Keratinocyte (primary cell): ENCODE measurements at regions not wholly inside any gene's neighbourhood (a gene's known extent, or its start where the extent isn't known, plus 50 kb on each side); places are given as distances from the start of the nearest gene placed in this dataset.

Source experiments
- DNase-seq: peaks from one replicate; pipeline ENCODE4 v3.0.0-alpha.2; 2011; ENCODE audit warnings: low read depth, missing footprints, low spot score
- FAIRE-seq: peaks from 2 replicates; lab custom pipeline; 2011; peaks lifted over from hg19 to GRCh38; lab: Jason Lieb, UNC
- H2AFZ ChIP-seq: 2 replicates; pipeline ENCODE4 v1.6.0; 2012; ENCODE audit warnings: low read length, control low read depth, inconsistent platforms; ENCODE audit not compliant: control insufficient read depth
- H3K27ac ChIP-seq: 2 replicates; pipeline ENCODE4 v1.5.1; 2011; ENCODE audit warnings: low read length; ENCODE audit not compliant: control insufficient read depth, insufficient read depth
- H3K27me3 ChIP-seq: 3 replicates; pipeline ENCODE4 v1.6.0; 2011; ENCODE audit warnings: low read length; ENCODE audit not compliant: control insufficient read depth, insufficient read depth; ENCODE audit errors: extremely low read depth
- H3K36me3 ChIP-seq, 2 experiments: 2 replicates in 1 of 2; 3 replicates in 1 of 2; pipeline ENCODE4 v1.5.1; 2011; ENCODE audit warnings: low read length in 2 of 2, mild to moderate bottlenecking in 1 of 2; ENCODE audit not compliant: control insufficient read depth in 2 of 2, insufficient read depth in 2 of 2; ENCODE audit errors: extremely low read depth in 1 of 2
- H3K4me1 ChIP-seq: 3 replicates; pipeline ENCODE4 v1.5.1; 2011; ENCODE audit warnings: low read length; ENCODE audit not compliant: control insufficient read depth, insufficient read depth; ENCODE audit errors: extremely low read depth
- H3K4me2 ChIP-seq: 3 replicates; pipeline ENCODE4 v1.6.0; 2011; ENCODE audit warnings: low read depth, low read length; ENCODE audit not compliant: control insufficient read depth, insufficient read depth; ENCODE audit errors: extremely low read depth
- H3K4me3 ChIP-seq, 3 experiments: fragments of 200-600 bp in 1 of 3; sonication (generic) in 1 of 3; 2 replicates in 2 of 3; 3 replicates in 1 of 3; pipeline ENCODE4 v1.5.1; 2011 to 2016; ENCODE audit warnings: low read length in 3 of 3, mild to moderate bottlenecking in 3 of 3, control low read depth in 2 of 3, inconsistent platforms in 1 of 3, low read depth in 1 of 3, mixed read lengths in 1 of 3, mixed run types in 1 of 3, moderate library complexity in 1 of 3; ENCODE audit not compliant: control insufficient read depth in 2 of 3, insufficient read depth in 2 of 3; ENCODE audit errors: extremely low read depth in 1 of 3
- H3K79me2 ChIP-seq: 2 replicates; pipeline ENCODE4 v1.6.0; 2012; ENCODE audit warnings: low read length; ENCODE audit not compliant: control insufficient read depth, insufficient read depth
- H3K9ac ChIP-seq: 3 replicates; pipeline ENCODE4 v1.6.0; 2011; ENCODE audit warnings: low read length; ENCODE audit not compliant: control insufficient read depth, insufficient read depth; ENCODE audit errors: extremely low read depth
- H3K9me1 ChIP-seq: 3 replicates; pipeline ENCODE4 v1.6.0; 2011; ENCODE audit warnings: low read length; ENCODE audit not compliant: control insufficient read depth, insufficient read depth; ENCODE audit errors: extremely low read depth
- H3K9me3 ChIP-seq: 2 replicates; pipeline ENCODE4 v1.5.1; 2012; ENCODE audit warnings: low read depth, low read length; ENCODE audit not compliant: control insufficient read depth
- H4K20me1 ChIP-seq: 3 replicates; pipeline ENCODE4 v1.6.0; 2011; ENCODE audit warnings: low read length; ENCODE audit not compliant: control insufficient read depth, insufficient read depth; ENCODE audit errors: extremely low read depth
- EZH2 ChIP-seq: IDR thresholded peaks from one replicate; pipeline ENCODE4 v1.6.1; 2012; ENCODE audit warnings: inconsistent platforms, mild to moderate bottlenecking, low read length, moderate library complexity
- dilution Hi-C: fragments of 300-500 bp; cut with MboI; formaldehyde crosslinking; loops from one replicate; pipeline ENCODE4 v1.7.0; 2020; ENCODE audit warnings: low sequenced_read_pairs; ENCODE audit not compliant: extremely low pct_ligation_motif_present
- TF ChIP-seq, protein P1 (sequence below), 3 experiments: IDR thresholded peaks in 1 of 3; conservative IDR thresholded peaks in 1 of 3; optimal IDR thresholded peaks in 1 of 3; 2 replicates in 2 of 3; 3 replicates in 1 of 3; pipeline versions ENCODE3 to v1.5.1; 2011; ENCODE audit warnings: low read length in 3 of 3, mild to moderate bottlenecking in 3 of 3, moderate library complexity in 2 of 3, control low read depth in 1 of 3, inconsistent platforms in 1 of 3; ENCODE audit not compliant: insufficient read depth in 2 of 3; ENCODE audit errors: extremely low read depth in 1 of 3

DNA sequence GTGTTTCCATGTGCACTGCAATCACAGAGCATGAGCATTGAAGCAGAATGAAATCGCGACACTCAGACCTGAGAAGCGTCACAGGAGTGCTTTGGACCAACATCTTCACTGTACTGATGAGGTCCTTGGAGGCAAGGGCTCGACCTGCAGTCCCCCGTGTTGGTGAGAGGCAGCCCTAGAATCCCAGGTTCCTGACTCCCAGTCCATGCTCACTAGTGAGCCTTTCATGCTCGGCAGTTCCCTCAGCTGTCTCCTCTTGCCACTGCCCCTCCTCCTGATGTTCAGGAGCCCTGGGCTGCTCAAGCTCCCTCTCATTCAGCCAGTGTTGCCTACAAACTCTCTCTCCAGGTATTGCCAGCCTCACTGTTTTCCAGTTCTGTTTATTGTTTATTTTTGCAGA lies 291.4 kb downstream of the DYSF start:
- Histone ChIP-seq H3K27me3 (no peaks in the 10 kb centered on the region), H4K20me1 (no peaks in the 10 kb centered on the region), H3K9me1 (peaks cover 2% of the 10 kb centered on the region), H3K9me3 (no peaks in the 10 kb centered on the region), H3K9ac (no peak overlapping the region), H3K4me2 (no peak overlapping the region), H3K4me1 (peaks cover 32% of the 10 kb centered on the region), H3K4me3 (no peak overlapping the region), H3K36me3 (no peaks in the 10 kb centered on the region), H2AFZ (no peak overlapping the region), H3K79me2 (no peaks in the 10 kb centered on the region), H3K27ac (no peak overlapping the region)
- no peak for TF ChIP-seq EZH2
- TF ChIP-seq, protein P1, sequence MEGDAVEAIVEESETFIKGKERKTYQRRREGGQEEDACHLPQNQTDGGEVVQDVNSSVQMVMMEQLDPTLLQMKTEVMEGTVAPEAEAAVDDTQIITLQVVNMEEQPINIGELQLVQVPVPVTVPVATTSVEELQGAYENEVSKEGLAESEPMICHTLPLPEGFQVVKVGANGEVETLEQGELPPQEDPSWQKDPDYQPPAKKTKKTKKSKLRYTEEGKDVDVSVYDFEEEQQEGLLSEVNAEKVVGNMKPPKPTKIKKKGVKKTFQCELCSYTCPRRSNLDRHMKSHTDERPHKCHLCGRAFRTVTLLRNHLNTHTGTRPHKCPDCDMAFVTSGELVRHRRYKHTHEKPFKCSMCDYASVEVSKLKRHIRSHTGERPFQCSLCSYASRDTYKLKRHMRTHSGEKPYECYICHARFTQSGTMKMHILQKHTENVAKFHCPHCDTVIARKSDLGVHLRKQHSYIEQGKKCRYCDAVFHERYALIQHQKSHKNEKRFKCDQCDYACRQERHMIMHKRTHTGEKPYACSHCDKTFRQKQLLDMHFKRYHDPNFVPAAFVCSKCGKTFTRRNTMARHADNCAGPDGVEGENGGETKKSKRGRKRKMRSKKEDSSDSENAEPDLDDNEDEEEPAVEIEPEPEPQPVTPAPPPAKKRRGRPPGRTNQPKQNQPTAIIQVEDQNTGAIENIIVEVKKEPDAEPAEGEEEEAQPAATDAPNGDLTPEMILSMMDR (optimal IDR thresholded peaks at IDR 0.05 in 1 of 3, IDR thresholded peaks at IDR 0.05 in 1 of 3, conservative IDR thresholded peaks at IDR 0.05 in 1 of 3; ENCODE audit: extremely low read depth in 1 of 3, insufficient read depth in 2 of 3, low read length in 3 of 3): no peak
- dilution Hi-C loops: no loop called here
- DNase-seq (no peak), FAIRE-seq (no peak)

DNA sequence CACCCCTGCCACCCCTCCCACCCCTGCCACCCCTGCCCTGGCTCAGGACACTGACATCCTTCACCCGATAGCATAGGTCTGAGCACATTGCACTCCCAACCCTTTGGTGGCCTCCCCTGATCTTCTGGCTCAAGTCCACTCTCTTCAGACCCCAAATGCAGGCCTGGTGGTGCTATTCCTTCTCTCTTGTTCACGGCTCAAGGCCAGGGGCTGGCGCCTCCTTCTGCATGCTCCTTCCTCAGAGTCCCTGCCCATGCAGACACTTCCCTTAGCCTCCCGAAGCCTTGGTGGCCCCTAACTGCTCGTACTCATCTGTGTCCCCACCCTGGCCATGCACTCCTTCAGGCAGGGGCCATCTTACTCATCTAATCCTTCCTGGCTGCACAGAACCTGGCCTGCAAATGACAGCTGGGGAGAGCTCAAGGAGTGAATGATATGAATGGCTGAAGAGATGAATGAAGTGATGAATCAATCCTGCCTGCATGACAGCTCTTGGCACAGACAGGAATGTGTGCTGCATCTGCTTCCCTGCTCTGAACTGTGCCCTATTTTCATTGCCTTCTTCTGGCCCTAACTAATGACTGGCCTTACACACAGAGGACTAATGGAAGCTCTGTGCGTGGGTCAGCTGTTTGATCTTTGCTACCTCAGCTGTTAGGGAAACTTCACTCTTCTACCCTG lies 290.8 kb downstream of the DYSF start:
- H3K4me1 ChIP-seq: peaks cover 26% of the 10 kb centered on the region
- H3K9ac ChIP-seq: no peak overlapping the region
- no peak overlapping the region for H3K4me3 ChIP-seq
- FAIRE-seq: no peak
- H3K79me2 ChIP-seq: no peaks in the 10 kb centered on the region
- no peaks in the 10 kb centered on the region for H3K36me3 ChIP-seq
- no peaks in the 10 kb centered on the region for H3K9me3 ChIP-seq
- H3K27me3 ChIP-seq: no peaks in the 10 kb centered on the region
- no peak overlapping the region for H2AFZ ChIP-seq
- no peak overlapping the region for H3K27ac ChIP-seq
- H3K9me1 ChIP-seq: peaks cover 2% of the 10 kb centered on the region
- dilution Hi-C loops: no loop called here
- DNase-seq: no peak
- TF ChIP-seq, protein P1 (optimal IDR thresholded peaks at IDR 0.05 in 1 of 3, IDR thresholded peaks at IDR 0.05 in 1 of 3, conservative IDR thresholded peaks at IDR 0.05 in 1 of 3; ENCODE audit: extremely low read depth in 1 of 3, insufficient read depth in 2 of 3, low read length in 3 of 3): no peak
- no peak for TF ChIP-seq EZH2
- no peaks in the 10 kb centered on the region for H4K20me1 ChIP-seq
- no peak overlapping the region for H3K4me2 ChIP-seq
